K562 (cell line): ENCODE measurements at regions not wholly inside any gene's neighbourhood (a gene's known extent, or its start where the extent isn't known, plus 50 kb on each side); places are given as distances from the start of the nearest gene placed in this dataset.

Source experiments
- BHLHE40 ChIP-seq: IDR thresholded peaks from 2 replicates; pipeline ENCODE4 v1.6.1; 2011; ENCODE audit warnings: low read length, improper control_type of control experiment
- CBFA2T3 ChIP-seq: fragments of 450-650 bp; IDR thresholded peaks from 2 replicates; pipeline ENCODE4 v1.6.1; 2017
- CTBP1 ChIP-seq: fragments of 450-650 bp; IDR thresholded peaks from 2 replicates; pipeline ENCODE4 v1.6.1; 2016; ENCODE audit warnings: borderline replicate concordance
- FOSL1 ChIP-seq: fragments of 200-800 bp; sonication (Bioruptor generic); conservative IDR thresholded peaks from 2 replicates; pipeline ENCODE4 v1.6.1; 2016; ENCODE audit warnings: missing genetic modification characterization, missing compliant biosample characterization
- GABPB1 ChIP-seq: sonication (generic); formaldehyde crosslinking; IDR thresholded peaks from 2 replicates; pipeline ENCODE4 v1.8.0; 2022; ENCODE audit warnings: mild to moderate bottlenecking, missing genetic modification reagents
- HOXB6 ChIP-seq: fragments of 250-450 bp; sonication (Bioruptor Pico); IDR thresholded peaks from 2 replicates; pipeline ENCODE4 v1.5.1; 2022; ENCODE audit warnings: mild to moderate bottlenecking, borderline replicate concordance
- KDM1A ChIP-seq, 2 experiments: fragments of 450-650 bp; IDR thresholded peaks; 2 replicates each; pipeline ENCODE4 v1.6.1; 2016; ENCODE audit warnings: mild to moderate bottlenecking in 2 of 2
- L3MBTL2 ChIP-seq: fragments of 450-650 bp; IDR thresholded peaks from 2 replicates; pipeline ENCODE4 v1.6.1; 2016; ENCODE audit warnings: mild to moderate bottlenecking, moderate library complexity
- NCOA4 ChIP-seq: fragments of 450-650 bp; IDR thresholded peaks from 2 replicates; pipeline ENCODE4 v1.6.1; 2018; ENCODE audit warnings: mild to moderate bottlenecking; ENCODE audit not compliant: partially characterized antibody
- NONO ChIP-seq, 2 experiments: fragments of 200-400 bp in 1 of 2; fragments of 450-650 bp in 1 of 2; formaldehyde crosslinking in 1 of 2; IDR thresholded peaks; 2 replicates each; pipeline ENCODE4 v1.6.1; 2017; ENCODE audit warnings: low read depth in 2 of 2, mild to moderate bottlenecking in 2 of 2, moderate library complexity in 2 of 2, low read length in 1 of 2
- OTX1 ChIP-seq: fragments of 450-650 bp; formaldehyde crosslinking; IDR thresholded peaks from 2 replicates; pipeline ENCODE4 v1.4.0; 2022; ENCODE audit warnings: mild to moderate bottlenecking
- SMARCC2 ChIP-seq: fragments of 450-650 bp; IDR thresholded peaks from 2 replicates; pipeline ENCODE4 v1.6.1; 2017; ENCODE audit warnings: antibody characterized with exemption, moderate library complexity, mild to moderate bottlenecking, low read depth
- SOX6 ChIP-seq: fragments of 450-650 bp; IDR thresholded peaks from 2 replicates; pipeline ENCODE4 v1.6.1; 2014; ENCODE audit warnings: mild to moderate bottlenecking
- ZKSCAN8 ChIP-seq: fragments of 200-800 bp; sonication (Bioruptor generic); IDR thresholded peaks from 2 replicates; pipeline ENCODE4 v1.6.1; 2016; ENCODE audit warnings: missing genetic modification characterization, missing compliant biosample characterization
- ZNF584 ChIP-seq: fragments of 200-800 bp; sonication (Bioruptor generic); IDR thresholded peaks from 2 replicates; pipeline ENCODE4 v1.6.1; 2016; ENCODE audit warnings: low read depth, mild to moderate bottlenecking, missing genetic modification characterization, missing compliant biosample characterization
- TF ChIP-seq, protein P1 (sequence below): sonication (generic); formaldehyde crosslinking; IDR thresholded peaks from 2 replicates; pipeline ENCODE4 v1.8.1; 2023; ENCODE audit warnings: missing genetic modification reagents, mild to moderate bottlenecking, borderline replicate concordance
- TF ChIP-seq, protein P2 (sequence below): sonication (generic); formaldehyde crosslinking; IDR thresholded peaks from 2 replicates; pipeline ENCODE4 v1.8.0; 2022; ENCODE audit warnings: mild to moderate bottlenecking, missing genetic modification reagents
- TF ChIP-seq, protein P3 (sequence below): fragments of 450-650 bp; IDR thresholded peaks from 2 replicates; pipeline ENCODE4 v1.6.1; 2016
- TF ChIP-seq, protein P4 (sequence below), 2 experiments: fragments of 450-650 bp; conservative IDR thresholded peaks; 2 replicates each; pipeline ENCODE4 v1.6.1; 2017; ENCODE audit warnings: mild to moderate bottlenecking in 2 of 2, moderate library complexity in 2 of 2
- TF ChIP-seq, protein P5 (sequence below): fragments of 450-650 bp; IDR thresholded peaks from 2 replicates; pipeline ENCODE4 v1.6.1; 2014; ENCODE audit warnings: low read depth, mild to moderate bottlenecking, moderate library complexity, borderline replicate concordance

DNA sequence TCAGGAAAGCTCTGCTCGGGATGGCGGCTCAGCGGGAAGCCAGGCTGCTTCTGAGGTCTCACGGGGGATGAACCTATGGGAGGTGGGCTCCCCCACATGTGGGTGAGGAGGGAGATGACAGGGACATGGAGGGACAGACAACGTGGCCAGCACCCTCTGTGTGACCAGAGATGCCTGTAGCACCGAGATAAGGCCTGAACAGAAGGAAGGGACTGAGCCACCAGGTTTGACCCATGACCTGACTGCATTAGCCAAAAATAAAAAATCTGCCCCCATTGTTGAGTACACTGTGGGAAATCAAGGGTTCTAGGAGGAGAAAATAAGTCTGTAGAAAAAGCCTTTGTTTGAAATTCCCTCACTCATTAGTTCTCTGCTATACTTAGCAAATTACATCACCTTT is 105.7 kb downstream of the RNASET2 start (continued):
- TF ChIP-seq ZKSCAN8 (peak; percentile 73; the same call in 1 of the 2 replicates), HOXB6 (CRISPR knock-in tag) (no peak), FOSL1 (tag) (peak; percentile 39; the same call in 1 of the 2 replicates), BHLHE40 (peak; percentile 65), NONO (IDR thresholded peaks at IDR 0.05; ENCODE audit: low read depth in 2 of 2, low read length in 1 of 2) (no peak), OTX1 (no peak), SOX6 (peak; percentile 88), L3MBTL2 (peak; percentile 29; the same call in 1 of the 2 replicates), SMARCC2 (0 out of 2 replicates have a peak, but pooled peaks have one; percentile 27), NCOA4 (no peak), GABPB1 (CRISPR knock-in tag) (0 out of 2 replicates have a peak, but pooled peaks have one; percentile 13), CTBP1 (peak; percentile 61; the same call in 1 of the 2 replicates), KDM1A (IDR thresholded peaks at IDR 0.05) (peak; percentile 71 to 77; a peak in 3 of 4 replicates), CBFA2T3 (peak; percentile 93), ZNF584 (CRISPR knock-in tag) (0 out of 2 replicates have a peak, but pooled peaks have one; percentile 59)
- TF ChIP-seq, protein P1, sequence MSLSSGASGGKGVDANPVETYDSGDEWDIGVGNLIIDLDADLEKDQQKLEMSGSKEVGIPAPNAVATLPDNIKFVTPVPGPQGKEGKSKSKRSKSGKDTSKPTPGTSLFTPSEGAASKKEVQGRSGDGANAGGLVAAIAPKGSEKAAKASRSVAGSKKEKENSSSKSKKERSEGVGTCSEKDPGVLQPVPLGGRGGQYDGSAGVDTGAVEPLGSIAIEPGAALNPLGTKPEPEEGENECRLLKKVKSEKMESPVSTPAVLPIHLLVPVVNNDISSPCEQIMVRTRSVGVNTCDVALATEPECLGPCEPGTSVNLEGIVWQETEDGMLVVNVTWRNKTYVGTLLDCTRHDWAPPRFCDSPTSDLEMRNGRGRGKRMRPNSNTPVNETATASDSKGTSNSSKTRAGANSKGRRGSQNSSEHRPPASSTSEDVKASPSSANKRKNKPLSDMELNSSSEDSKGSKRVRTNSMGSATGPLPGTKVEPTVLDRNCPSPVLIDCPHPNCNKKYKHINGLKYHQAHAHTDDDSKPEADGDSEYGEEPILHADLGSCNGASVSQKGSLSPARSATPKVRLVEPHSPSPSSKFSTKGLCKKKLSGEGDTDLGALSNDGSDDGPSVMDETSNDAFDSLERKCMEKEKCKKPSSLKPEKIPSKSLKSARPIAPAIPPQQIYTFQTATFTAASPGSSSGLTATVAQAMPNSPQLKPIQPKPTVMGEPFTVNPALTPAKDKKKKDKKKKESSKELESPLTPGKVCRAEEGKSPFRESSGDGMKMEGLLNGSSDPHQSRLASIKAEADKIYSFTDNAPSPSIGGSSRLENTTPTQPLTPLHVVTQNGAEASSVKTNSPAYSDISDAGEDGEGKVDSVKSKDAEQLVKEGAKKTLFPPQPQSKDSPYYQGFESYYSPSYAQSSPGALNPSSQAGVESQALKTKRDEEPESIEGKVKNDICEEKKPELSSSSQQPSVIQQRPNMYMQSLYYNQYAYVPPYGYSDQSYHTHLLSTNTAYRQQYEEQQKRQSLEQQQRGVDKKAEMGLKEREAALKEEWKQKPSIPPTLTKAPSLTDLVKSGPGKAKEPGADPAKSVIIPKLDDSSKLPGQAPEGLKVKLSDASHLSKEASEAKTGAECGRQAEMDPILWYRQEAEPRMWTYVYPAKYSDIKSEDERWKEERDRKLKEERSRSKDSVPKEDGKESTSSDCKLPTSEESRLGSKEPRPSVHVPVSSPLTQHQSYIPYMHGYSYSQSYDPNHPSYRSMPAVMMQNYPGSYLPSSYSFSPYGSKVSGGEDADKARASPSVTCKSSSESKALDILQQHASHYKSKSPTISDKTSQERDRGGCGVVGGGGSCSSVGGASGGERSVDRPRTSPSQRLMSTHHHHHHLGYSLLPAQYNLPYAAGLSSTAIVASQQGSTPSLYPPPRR (CRISPR knock-in tag) = peak; percentile 58; the same call in 1 of the 2 replicates
- TF ChIP-seq, protein P2, sequence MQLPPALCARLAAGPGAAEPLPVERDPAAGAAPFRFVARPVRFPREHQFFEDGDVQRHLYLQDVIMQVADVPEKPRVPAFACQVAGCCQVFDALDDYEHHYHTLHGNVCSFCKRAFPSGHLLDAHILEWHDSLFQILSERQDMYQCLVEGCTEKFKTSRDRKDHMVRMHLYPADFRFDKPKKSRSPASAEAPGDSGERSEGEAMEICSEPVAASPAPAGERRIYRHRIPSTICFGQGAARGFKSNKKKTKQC (CRISPR knock-in tag) = no peak
- TF ChIP-seq, protein P3, sequence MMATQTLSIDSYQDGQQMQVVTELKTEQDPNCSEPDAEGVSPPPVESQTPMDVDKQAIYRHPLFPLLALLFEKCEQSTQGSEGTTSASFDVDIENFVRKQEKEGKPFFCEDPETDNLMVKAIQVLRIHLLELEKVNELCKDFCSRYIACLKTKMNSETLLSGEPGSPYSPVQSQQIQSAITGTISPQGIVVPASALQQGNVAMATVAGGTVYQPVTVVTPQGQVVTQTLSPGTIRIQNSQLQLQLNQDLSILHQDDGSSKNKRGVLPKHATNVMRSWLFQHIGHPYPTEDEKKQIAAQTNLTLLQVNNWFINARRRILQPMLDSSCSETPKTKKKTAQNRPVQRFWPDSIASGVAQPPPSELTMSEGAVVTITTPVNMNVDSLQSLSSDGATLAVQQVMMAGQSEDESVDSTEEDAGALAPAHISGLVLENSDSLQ = peak; percentile 26; the same call in 1 of the 2 replicates
- TF ChIP-seq, protein P4, sequence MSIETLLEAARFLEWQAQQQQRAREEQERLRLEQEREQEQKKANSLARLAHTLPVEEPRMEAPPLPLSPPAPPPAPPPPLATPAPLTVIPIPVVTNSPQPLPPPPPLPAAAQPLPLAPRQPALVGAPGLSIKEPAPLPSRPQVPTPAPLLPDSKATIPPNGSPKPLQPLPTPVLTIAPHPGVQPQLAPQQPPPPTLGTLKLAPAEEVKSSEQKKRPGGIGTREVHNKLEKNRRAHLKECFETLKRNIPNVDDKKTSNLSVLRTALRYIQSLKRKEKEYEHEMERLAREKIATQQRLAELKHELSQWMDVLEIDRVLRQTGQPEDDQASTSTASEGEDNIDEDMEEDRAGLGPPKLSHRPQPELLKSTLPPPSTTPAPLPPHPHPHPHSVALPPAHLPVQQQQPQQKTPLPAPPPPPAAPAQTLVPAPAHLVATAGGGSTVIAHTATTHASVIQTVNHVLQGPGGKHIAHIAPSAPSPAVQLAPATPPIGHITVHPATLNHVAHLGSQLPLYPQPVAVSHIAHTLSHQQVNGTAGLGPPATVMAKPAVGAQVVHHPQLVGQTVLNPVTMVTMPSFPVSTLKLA (conservative IDR thresholded peaks at IDR 0.05) = peak in 1 of 2 experiments; percentile 59; a peak in 2 of 4 replicates
- TF ChIP-seq, protein P5, sequence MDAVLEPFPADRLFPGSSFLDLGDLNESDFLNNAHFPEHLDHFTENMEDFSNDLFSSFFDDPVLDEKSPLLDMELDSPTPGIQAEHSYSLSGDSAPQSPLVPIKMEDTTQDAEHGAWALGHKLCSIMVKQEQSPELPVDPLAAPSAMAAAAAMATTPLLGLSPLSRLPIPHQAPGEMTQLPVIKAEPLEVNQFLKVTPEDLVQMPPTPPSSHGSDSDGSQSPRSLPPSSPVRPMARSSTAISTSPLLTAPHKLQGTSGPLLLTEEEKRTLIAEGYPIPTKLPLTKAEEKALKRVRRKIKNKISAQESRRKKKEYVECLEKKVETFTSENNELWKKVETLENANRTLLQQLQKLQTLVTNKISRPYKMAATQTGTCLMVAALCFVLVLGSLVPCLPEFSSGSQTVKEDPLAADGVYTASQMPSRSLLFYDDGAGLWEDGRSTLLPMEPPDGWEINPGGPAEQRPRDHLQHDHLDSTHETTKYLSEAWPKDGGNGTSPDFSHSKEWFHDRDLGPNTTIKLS = peak; percentile 67; the same call in 1 of the 2 replicates
